ENCODE measurements at regions not wholly inside any gene's neighbourhood (a gene's known extent, or its start where the extent isn't known, plus 50 kb on each side); places are given as distances from the start of the nearest gene placed in this dataset.

GRCh38 chr13:44296856-44297255 lies 76.8 kb upstream of the SERP2 start:
- in situ Hi-C loops (cut with MboI; ENCODE audit: low sequenced_read_pairs) = no loop called here

- in situ Hi-C loops (cut with MboI; ENCODE audit: low sequenced_read_pairs) = no loop called here
Observed at GRCh38 chr13:44298314-44298713, 75.3 kb upstream of the SERP2 start.

- in situ Hi-C loops (cut with MboI; ENCODE audit: low sequenced_read_pairs) = no loop called here
Observed at GRCh38 chr13:44299152-44299943, 74.3 kb upstream of the SERP2 start.

GRCh38 chr13:44300895-44301638 lies 72.6 kb upstream of the SERP2 start:
- in situ Hi-C loops (cut with MboI; ENCODE audit: low sequenced_read_pairs) = no loop called here

- in situ Hi-C loops (cut with MboI; ENCODE audit: low sequenced_read_pairs) = no loop called here
Observed at GRCh38 chr13:44301639-44302015, 72.0 kb upstream of the SERP2 start.

GRCh38 chr13:44302233-44302632 lies 71.4 kb upstream of the SERP2 start:
- in situ Hi-C loops (cut with MboI; ENCODE audit: low sequenced_read_pairs) = no loop called here

- in situ Hi-C loops (cut with MboI; ENCODE audit: low sequenced_read_pairs) = no loop called here
Observed at GRCh38 chr13:44302940-44303575, 70.6 kb upstream of the SERP2 start.

- in situ Hi-C loops (cut with MboI; ENCODE audit: low sequenced_read_pairs) = no loop called here
Observed at GRCh38 chr13:44303681-44304432, 69.8 kb upstream of the SERP2 start.

GRCh38 chr13:44304433-44304725 lies 69.2 kb upstream of the SERP2 start:
- in situ Hi-C loops (cut with MboI; ENCODE audit: low sequenced_read_pairs) = no loop called here

- in situ Hi-C loops (cut with MboI; ENCODE audit: low sequenced_read_pairs) = no loop called here
Observed at GRCh38 chr13:44305286-44305685, 68.3 kb upstream of the SERP2 start.

- in situ Hi-C loops (cut with MboI; ENCODE audit: low sequenced_read_pairs) = no loop called here
Observed at GRCh38 chr13:44305917-44306370, 67.7 kb upstream of the SERP2 start.

GRCh38 chr13:44306371-44307192 lies 67.0 kb upstream of the SERP2 start:
- in situ Hi-C loops (cut with MboI; ENCODE audit: low sequenced_read_pairs) = no loop called here

- in situ Hi-C loops (cut with MboI; ENCODE audit: low sequenced_read_pairs) = no loop called here
Observed at GRCh38 chr13:44307255-44307654, 66.4 kb upstream of the SERP2 start.

GRCh38 chr13:44307844-44308243 lies 65.8 kb upstream of the SERP2 start:
- in situ Hi-C loops (cut with MboI; ENCODE audit: low sequenced_read_pairs) = no loop called here

GRCh38 chr13:44308352-44308751 lies 65.3 kb upstream of the SERP2 start:
- in situ Hi-C loops (cut with MboI; ENCODE audit: low sequenced_read_pairs) = no loop called here

GRCh38 chr13:44309794-44310757 lies 63.5 kb upstream of the SERP2 start:
- in situ Hi-C loops (cut with MboI; ENCODE audit: low sequenced_read_pairs) = no loop called here

GRCh38 chr13:44311011-44311780 lies 62.4 kb upstream of the SERP2 start:
- in situ Hi-C loops (cut with MboI; ENCODE audit: low sequenced_read_pairs) = no loop called here

- in situ Hi-C loops (cut with MboI; ENCODE audit: low sequenced_read_pairs) = no loop called here
Observed at GRCh38 chr13:44312131-44312530, 61.5 kb upstream of the SERP2 start.

Measured in HL-60/S4 treated with retinoic acid at 250 ng/mL for 4 days and 3 days (cell line).